Mesenchymal stem cell (in vitro differentiated cells and primary cell): ENCODE measurements at regions not wholly inside any gene's neighbourhood (a gene's known extent, or its start where the extent isn't known, plus 50 kb on each side); places are given as distances from the start of the nearest gene placed in this dataset.

Experiments used
- DNase-seq: peaks from one replicate; pipeline ENCODE4 v3.0.0-alpha.2; 2013
- H2AFZ ChIP-seq: one replicate; pipeline ENCODE4 v1.6.1; 2013; ENCODE audit warnings: low read depth, mild to moderate bottlenecking, control low read depth, inconsistent platforms, low read length, moderate library complexity
- H2AK5ac ChIP-seq: 2 replicates; pipeline ENCODE4 v1.6.1; 2013; ENCODE audit warnings: low read length, moderate library complexity, mild to moderate bottlenecking, inconsistent platforms; ENCODE audit not compliant: severe bottlenecking
- H2BK120ac ChIP-seq: one replicate; pipeline ENCODE4 v1.6.1; 2013; ENCODE audit warnings: low read depth, mild to moderate bottlenecking, inconsistent platforms, low read length, moderate library complexity
- H2BK12ac ChIP-seq, 2 experiments: one replicate each; pipeline ENCODE4 v1.6.1; 2013; ENCODE audit warnings: inconsistent platforms in 2 of 2, low read length in 2 of 2, mild to moderate bottlenecking in 2 of 2, moderate library complexity in 2 of 2, control low read depth in 1 of 2
- H2BK15ac ChIP-seq: one replicate; pipeline ENCODE4 v1.6.1; 2013; ENCODE audit warnings: mild to moderate bottlenecking, low read depth, inconsistent platforms; ENCODE audit not compliant: poor library complexity, severe bottlenecking
- H2BK5ac ChIP-seq: 2 replicates; pipeline ENCODE4 v1.6.1; 2013; ENCODE audit warnings: low read depth, mild to moderate bottlenecking, low read length, control low read depth, inconsistent platforms; ENCODE audit not compliant: poor library complexity, severe bottlenecking
- H3K14ac ChIP-seq, 2 experiments: one replicate each; pipeline ENCODE4 v1.6.1; 2013; ENCODE audit warnings: inconsistent platforms in 2 of 2, low read length in 2 of 2, control low read depth in 1 of 2, mild to moderate bottlenecking in 1 of 2, moderate library complexity in 1 of 2
- H3K18ac ChIP-seq, 2 experiments: one replicate each; pipeline ENCODE4 v1.6.1; 2013; ENCODE audit warnings: inconsistent platforms in 2 of 2, low read length in 2 of 2, control low read depth in 1 of 2, low read depth in 1 of 2, mild to moderate bottlenecking in 1 of 2
- H3K23ac ChIP-seq, 2 experiments: one replicate each; pipeline ENCODE4 v1.6.1; 2013; ENCODE audit warnings: inconsistent platforms in 2 of 2, low read length in 2 of 2, mild to moderate bottlenecking in 2 of 2, moderate library complexity in 2 of 2, control low read depth in 1 of 2
- H3K27ac ChIP-seq: 2 replicates; pipeline ENCODE4 v1.5.1; 2013; ENCODE audit warnings: mild to moderate bottlenecking, moderate library complexity, low read length, control low read depth, inconsistent platforms; ENCODE audit not compliant: poor library complexity, severe bottlenecking
- H3K27me3 ChIP-seq, 2 experiments: 2 replicates each; pipeline versions ENCODE4 v1.6.1 to v1.7.0; 2013; ENCODE audit warnings: low read length in 2 of 2, mild to moderate bottlenecking in 2 of 2, moderate library complexity in 2 of 2, control low read depth in 1 of 2, inconsistent platforms in 1 of 2; ENCODE audit not compliant: control insufficient read depth in 1 of 2, insufficient read depth in 1 of 2
- H3K36me3 ChIP-seq, 2 experiments: 2 replicates each; pipeline versions ENCODE4 v1.6.1 to v1.7.0; 2013; ENCODE audit warnings: low read length in 2 of 2, control low read depth in 1 of 2, inconsistent platforms in 1 of 2, low read depth in 1 of 2, mild to moderate bottlenecking in 1 of 2; ENCODE audit not compliant: insufficient read depth in 2 of 2, control insufficient read depth in 1 of 2
- H3K4ac ChIP-seq, 2 experiments: one replicate each; pipeline ENCODE4 v1.6.1; 2013; ENCODE audit warnings: inconsistent platforms in 2 of 2, low read length in 2 of 2, mild to moderate bottlenecking in 2 of 2, moderate library complexity in 2 of 2, control low read depth in 1 of 2, low read depth in 1 of 2
- H3K4me1 ChIP-seq: 2 replicates; pipeline ENCODE4 v1.6.1; 2013; ENCODE audit warnings: low read depth, low read length, control low read depth; ENCODE audit not compliant: control insufficient read depth, insufficient read depth
- H3K4me2 ChIP-seq: 2 replicates; pipeline ENCODE4 v1.6.1; 2013; ENCODE audit warnings: low read length, mild to moderate bottlenecking, inconsistent platforms; ENCODE audit not compliant: poor library complexity, severe bottlenecking
- H3K4me3 ChIP-seq, 2 experiments: 2 replicates each; pipeline versions ENCODE4 v1.5.1 to v1.7.0; 2013; ENCODE audit warnings: low read length in 2 of 2, mild to moderate bottlenecking in 2 of 2, control low read depth in 1 of 2, low read depth in 1 of 2; ENCODE audit not compliant: insufficient read depth in 1 of 2
- H3K79me1 ChIP-seq: replicated peaks from 2 replicates; pipeline ENCODE4 v1.6.1; 2013; ENCODE audit warnings: mild to moderate bottlenecking, control low read depth, low read length, inconsistent platforms; ENCODE audit not compliant: poor library complexity, severe bottlenecking
- H3K9ac ChIP-seq: 2 replicates; pipeline ENCODE4 v1.7.0; 2013; ENCODE audit warnings: mild to moderate bottlenecking, low read length, moderate library complexity
- H3K9me3 ChIP-seq: 2 replicates; pipeline ENCODE4 v1.7.0; 2013; ENCODE audit warnings: mild to moderate bottlenecking, low read length; ENCODE audit not compliant: control insufficient read depth
- H4K8ac ChIP-seq: one replicate; pipeline ENCODE4 v1.6.1; 2013; ENCODE audit warnings: inconsistent platforms, mild to moderate bottlenecking, low read length, moderate library complexity
- H4K91ac ChIP-seq: one replicate; pipeline ENCODE4 v1.6.1; 2013; ENCODE audit warnings: mild to moderate bottlenecking, low read length, inconsistent platforms
- WGBS: methylation state at CpG from one replicate; pipeline ENCODE4 v1.1.7; 2013; ENCODE audit warnings: mixed read lengths; 5-methylcytosine and 5-hydroxymethylcytosine counted together

GRCh38 chr10:29114141-29114540 is 174.7 kb upstream of the LYZL1 start:
- no peak for DNase-seq
- H2BK15ac ChIP-seq = no peak overlapping the region
- H3K9ac ChIP-seq = no peak overlapping the region
- 81% methylated on average over 7 of the region's 7 CpGs for WGBS
- H3K4ac ChIP-seq = no peak overlapping the region
- no peak overlapping the region for H3K27ac ChIP-seq
- H3K9me3 ChIP-seq = peaks cover 30% of the 10 kb centered on the region
- no peak overlapping the region for H3K23ac ChIP-seq
- H3K18ac ChIP-seq = peak overlapping the region in 1 of 2 experiments; percentile 37
- H2BK12ac ChIP-seq = peak overlapping the region in 1 of 2 experiments; percentile 12
- H4K91ac ChIP-seq = no peak overlapping the region
- no peak overlapping the region for H2AK5ac ChIP-seq
- no peaks in the 10 kb centered on the region for H3K79me1 ChIP-seq
- H2AFZ ChIP-seq = no peak overlapping the region
- peaks cover 0 to 41% of the 10 kb centered on the region in 2 experiments for H3K27me3 ChIP-seq
- H3K4me2 ChIP-seq = no peak overlapping the region
- no peaks in the 10 kb centered on the region for H3K36me3 ChIP-seq
- no peak overlapping the region for H2BK120ac ChIP-seq
- H3K4me3 ChIP-seq = no peak overlapping the region
- no peak overlapping the region for H3K14ac ChIP-seq
- H3K4me1 ChIP-seq = peaks cover 3% of the 10 kb centered on the region
- no peak overlapping the region for H2BK5ac ChIP-seq
- H4K8ac ChIP-seq = no peak overlapping the region

- Histone ChIP-seq H2AFZ (no peak overlapping the region), H2BK15ac (no peak overlapping the region), H4K8ac (no peak overlapping the region), H2BK12ac (no peak overlapping the region), H3K36me3 (no peaks in the 10 kb centered on the region), H3K14ac (no peak overlapping the region), H3K4ac (no peak overlapping the region), H2AK5ac (no peak overlapping the region), H2BK120ac (no peak overlapping the region), H3K4me3 (no peak overlapping the region), H4K91ac (no peak overlapping the region), H3K27me3 (peaks cover 0 to 17% of the 10 kb centered on the region in 2 experiments), H3K4me2 (no peak overlapping the region), H3K9ac (no peak overlapping the region), H3K23ac (no peak overlapping the region), H3K9me3 (peaks cover 30% of the 10 kb centered on the region), H3K4me1 (peaks cover 3% of the 10 kb centered on the region), H2BK5ac (no peak overlapping the region), H3K27ac (no peak overlapping the region), H3K79me1 (no peaks in the 10 kb centered on the region), H3K18ac (no peak overlapping the region)
- no peak for DNase-seq
Measured at GRCh38 chr10:29117781-29118180, 171.1 kb upstream of the LYZL1 start.

GRCh38 chr10:29119374-29119773 is 169.5 kb upstream of the LYZL1 start:
- Histone ChIP-seq H4K91ac (no peak overlapping the region), H2BK12ac (peak overlapping the region in 1 of 2 experiments; percentile 7)

GRCh38 chr10:29120216-29120615 is 168.7 kb upstream of the LYZL1 start:
- H3K27ac ChIP-seq = no peak overlapping the region
- no peak overlapping the region for H3K4ac ChIP-seq
- H2AK5ac ChIP-seq = no peak overlapping the region
- no peak overlapping the region for H3K18ac ChIP-seq
- no peaks in the 10 kb centered on the region for H3K4me1 ChIP-seq
- H3K36me3 ChIP-seq = no peaks in the 10 kb centered on the region
- 8% methylated on average over 3 of the region's 3 CpGs for WGBS
- no peak overlapping the region for H2BK120ac ChIP-seq
- H3K23ac ChIP-seq = no peak overlapping the region
- H3K9me3 ChIP-seq = peaks cover 30% of the 10 kb centered on the region
- peak overlapping the region; percentile 5 for H3K9ac ChIP-seq
- H2AFZ ChIP-seq = no peak overlapping the region
- peaks cover 0 to 9% of the 10 kb centered on the region in 2 experiments for H3K27me3 ChIP-seq
- DNase-seq = peak; percentile 93
- H2BK15ac ChIP-seq = no peak overlapping the region
- H3K4me2 ChIP-seq = no peak overlapping the region
- no peak overlapping the region for H3K14ac ChIP-seq
- no peak overlapping the region for H4K8ac ChIP-seq
- H2BK12ac ChIP-seq = no peak overlapping the region
- H3K79me1 ChIP-seq = no peaks in the 10 kb centered on the region
- H3K4me3 ChIP-seq = no peak overlapping the region
- no peak overlapping the region for H2BK5ac ChIP-seq
- no peak overlapping the region for H4K91ac ChIP-seq

More at GRCh38 chr10:29119374-29119773, 169.5 kb upstream of the LYZL1 start:
- H3K4me1 ChIP-seq = no peaks in the 10 kb centered on the region
- H2BK120ac ChIP-seq = no peak overlapping the region
- peak overlapping the region; percentile 41 for H2BK15ac ChIP-seq
- H2AK5ac ChIP-seq = no peak overlapping the region
- no peak overlapping the region for H3K4me2 ChIP-seq
- H3K18ac ChIP-seq = no peak overlapping the region
- H3K27ac ChIP-seq = no peak overlapping the region
- H2BK5ac ChIP-seq = no peak overlapping the region
- 73% methylated on average over 8 of the region's 8 CpGs for WGBS
- no peak overlapping the region for H3K14ac ChIP-seq
- H3K23ac ChIP-seq = no peak overlapping the region
- H3K79me1 ChIP-seq = no peaks in the 10 kb centered on the region
- no peak overlapping the region for H3K9ac ChIP-seq
- H3K4ac ChIP-seq = no peak overlapping the region
- no peaks in the 10 kb centered on the region for H3K36me3 ChIP-seq
- peaks cover 0 to 9% of the 10 kb centered on the region in 2 experiments for H3K27me3 ChIP-seq
- DNase-seq = peak; percentile 29
- H2AFZ ChIP-seq = no peak overlapping the region
- H3K9me3 ChIP-seq = peaks cover 30% of the 10 kb centered on the region
- H3K4me3 ChIP-seq = no peak overlapping the region
- no peak overlapping the region for H4K8ac ChIP-seq
